ENCODE measurements at regions not wholly inside any gene's neighbourhood (a gene's known extent, or its start where the extent isn't known, plus 50 kb on each side); places are given as distances from the start of the nearest gene placed in this dataset.

- H3K4me3 ChIP-seq (ENCODE audit: low read depth, low read length) = no peak overlapping the region
- TF ChIP-seq, protein P1, sequence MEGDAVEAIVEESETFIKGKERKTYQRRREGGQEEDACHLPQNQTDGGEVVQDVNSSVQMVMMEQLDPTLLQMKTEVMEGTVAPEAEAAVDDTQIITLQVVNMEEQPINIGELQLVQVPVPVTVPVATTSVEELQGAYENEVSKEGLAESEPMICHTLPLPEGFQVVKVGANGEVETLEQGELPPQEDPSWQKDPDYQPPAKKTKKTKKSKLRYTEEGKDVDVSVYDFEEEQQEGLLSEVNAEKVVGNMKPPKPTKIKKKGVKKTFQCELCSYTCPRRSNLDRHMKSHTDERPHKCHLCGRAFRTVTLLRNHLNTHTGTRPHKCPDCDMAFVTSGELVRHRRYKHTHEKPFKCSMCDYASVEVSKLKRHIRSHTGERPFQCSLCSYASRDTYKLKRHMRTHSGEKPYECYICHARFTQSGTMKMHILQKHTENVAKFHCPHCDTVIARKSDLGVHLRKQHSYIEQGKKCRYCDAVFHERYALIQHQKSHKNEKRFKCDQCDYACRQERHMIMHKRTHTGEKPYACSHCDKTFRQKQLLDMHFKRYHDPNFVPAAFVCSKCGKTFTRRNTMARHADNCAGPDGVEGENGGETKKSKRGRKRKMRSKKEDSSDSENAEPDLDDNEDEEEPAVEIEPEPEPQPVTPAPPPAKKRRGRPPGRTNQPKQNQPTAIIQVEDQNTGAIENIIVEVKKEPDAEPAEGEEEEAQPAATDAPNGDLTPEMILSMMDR (IDR thresholded peaks at IDR 0.05; ENCODE audit: low read depth, low read length) = no peak
Observed at GRCh38 chr2:22037274-22037673, 913.5 kb downstream of the TDRD15 start.

GRCh38 chr2:22043784-22044183, 920.0 kb downstream of the TDRD15 start:
- TF ChIP-seq, protein P1 (IDR thresholded peaks at IDR 0.05; ENCODE audit: low read depth, low read length) = no peak
- no peak overlapping the region for H3K4me3 ChIP-seq (ENCODE audit: low read depth, low read length)

GRCh38 chr2:22055784-22056620, 932.2 kb downstream of the TDRD15 start:
- no peak overlapping the region for H3K4me3 ChIP-seq (ENCODE audit: low read depth, low read length)

DNA sequence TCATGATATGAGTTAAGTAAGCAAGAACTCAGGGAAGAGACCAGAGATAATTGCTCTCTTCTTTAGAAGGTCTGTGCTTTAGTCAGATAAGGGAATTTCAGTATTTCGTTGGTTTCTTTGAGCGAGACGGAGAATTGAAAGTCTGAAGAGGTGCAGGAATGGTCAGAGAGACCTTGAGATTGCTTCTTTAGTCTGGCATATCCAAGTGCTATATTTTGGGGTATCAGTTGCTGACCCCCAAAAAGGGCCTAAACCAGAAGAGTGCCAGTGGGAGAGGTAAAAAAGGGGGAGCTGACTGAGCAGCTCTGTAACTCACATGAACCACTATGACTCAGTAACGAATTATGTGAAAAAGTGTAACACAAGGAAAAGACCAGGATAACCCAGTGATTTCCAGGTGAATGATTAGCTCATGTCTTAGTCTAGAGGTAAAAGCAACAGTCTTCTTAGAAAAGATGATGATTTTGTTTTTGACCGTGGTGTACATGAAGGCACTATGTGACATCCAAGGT, 932.9 kb downstream of the TDRD15 start:
- TF ChIP-seq, protein P1 (IDR thresholded peaks at IDR 0.05; ENCODE audit: low read depth, low read length) = no peak
- no peak overlapping the region for H3K4me3 ChIP-seq (ENCODE audit: low read depth, low read length)

More at GRCh38 chr2:22055784-22056620, 932.2 kb downstream of the TDRD15 start:
- TF ChIP-seq, protein P1 (IDR thresholded peaks at IDR 0.05; ENCODE audit: low read depth, low read length) = no peak

GRCh38 chr2:22062679-22063078, 938.9 kb downstream of the TDRD15 start:
- H3K4me3 ChIP-seq (ENCODE audit: low read depth, low read length) = no peak overlapping the region
- TF ChIP-seq, protein P1 (IDR thresholded peaks at IDR 0.05; ENCODE audit: low read depth, low read length) = no peak

DNA sequence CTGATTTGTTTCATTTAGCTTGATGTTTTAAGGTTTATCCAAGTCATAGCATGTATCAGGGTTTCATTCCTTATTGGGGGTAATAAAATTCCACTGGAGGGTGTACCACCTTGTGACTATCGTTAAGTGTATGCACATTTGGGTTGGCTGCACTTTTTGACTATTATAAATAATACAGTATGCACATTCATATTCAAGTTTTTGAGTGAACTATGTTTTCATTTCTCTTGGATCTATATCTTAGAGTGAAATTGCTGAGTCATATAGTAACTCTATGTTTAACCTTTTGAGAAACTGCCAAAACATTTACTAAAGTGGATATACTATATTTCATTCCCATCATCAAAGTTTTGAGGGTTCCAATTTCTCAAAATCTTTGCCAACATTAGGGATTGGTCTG, 952.7 kb downstream of the TDRD15 start:
- no peak overlapping the region for H3K4me3 ChIP-seq (ENCODE audit: low read depth, low read length)
- TF ChIP-seq, protein P1 (IDR thresholded peaks at IDR 0.05; ENCODE audit: low read depth, low read length) = no peak

- no peak overlapping the region for H3K4me3 ChIP-seq (ENCODE audit: low read depth, low read length)
- TF ChIP-seq, protein P1 (IDR thresholded peaks at IDR 0.05; ENCODE audit: low read depth, low read length) = no peak
Observed at GRCh38 chr2:22078701-22079100, 954.9 kb downstream of the TDRD15 start.
